Neural crest cell (in vitro differentiated cells): ENCODE measurements at regions not wholly inside any gene's neighbourhood (a gene's known extent, or its start where the extent isn't known, plus 50 kb on each side); places are given as distances from the start of the nearest gene placed in this dataset.

Source experiments
- DNase-seq: peaks from one replicate; pipeline ENCODE4 v3.0.0; 2021; ENCODE audit warnings: low read depth, mixed read lengths, low spot score
- H3K27ac Mint-ChIP-seq: one replicate; pipeline ENCODE4 v1.8.0; 2021; ENCODE audit warnings: mild to moderate bottlenecking, mixed read lengths; ENCODE audit not compliant: unreplicated experiment
- H3K27me3 Mint-ChIP-seq: 2 replicates; pipeline ENCODE4 v1.8.0; 2021; ENCODE audit warnings: low read depth, mild to moderate bottlenecking, mixed read lengths
- H3K36me3 Mint-ChIP-seq: 2 replicates; pipeline ENCODE4 v1.8.0; 2021; ENCODE audit warnings: low read depth, mild to moderate bottlenecking, mixed read lengths
- H3K4me1 Mint-ChIP-seq: 2 replicates; pipeline ENCODE4 v1.8.0; 2021; ENCODE audit warnings: mixed read lengths
- H3K4me3 Mint-ChIP-seq: one replicate; pipeline ENCODE4 v1.8.0; 2021; ENCODE audit warnings: mild to moderate bottlenecking, mixed read lengths
- H3K9me3 Mint-ChIP-seq: 2 replicates; pipeline ENCODE4 v1.8.0; 2021; ENCODE audit warnings: mixed read lengths
- TF ChIP-seq, protein P1 (sequence below): fragments of 200-600 bp; sonication (generic); conservative IDR thresholded peaks from 2 replicates; pipeline ENCODE4 v1.5.0; 2021; ENCODE audit warnings: antibody characterized with exemption, mild to moderate bottlenecking

- H3K4me3 Mint-ChIP-seq: peak overlapping the region; percentile 70
- H3K9me3 Mint-ChIP-seq: no peaks in the 10 kb centered on the region
- H3K27me3 Mint-ChIP-seq: peaks cover 72% of the 10 kb centered on the region
- DNase-seq: no peak
- peaks cover 80% of the 10 kb centered on the region for H3K4me1 Mint-ChIP-seq
- peak overlapping the region; percentile 93 for H3K27ac Mint-ChIP-seq
- no peaks in the 10 kb centered on the region for H3K36me3 Mint-ChIP-seq
- TF ChIP-seq, protein P1, sequence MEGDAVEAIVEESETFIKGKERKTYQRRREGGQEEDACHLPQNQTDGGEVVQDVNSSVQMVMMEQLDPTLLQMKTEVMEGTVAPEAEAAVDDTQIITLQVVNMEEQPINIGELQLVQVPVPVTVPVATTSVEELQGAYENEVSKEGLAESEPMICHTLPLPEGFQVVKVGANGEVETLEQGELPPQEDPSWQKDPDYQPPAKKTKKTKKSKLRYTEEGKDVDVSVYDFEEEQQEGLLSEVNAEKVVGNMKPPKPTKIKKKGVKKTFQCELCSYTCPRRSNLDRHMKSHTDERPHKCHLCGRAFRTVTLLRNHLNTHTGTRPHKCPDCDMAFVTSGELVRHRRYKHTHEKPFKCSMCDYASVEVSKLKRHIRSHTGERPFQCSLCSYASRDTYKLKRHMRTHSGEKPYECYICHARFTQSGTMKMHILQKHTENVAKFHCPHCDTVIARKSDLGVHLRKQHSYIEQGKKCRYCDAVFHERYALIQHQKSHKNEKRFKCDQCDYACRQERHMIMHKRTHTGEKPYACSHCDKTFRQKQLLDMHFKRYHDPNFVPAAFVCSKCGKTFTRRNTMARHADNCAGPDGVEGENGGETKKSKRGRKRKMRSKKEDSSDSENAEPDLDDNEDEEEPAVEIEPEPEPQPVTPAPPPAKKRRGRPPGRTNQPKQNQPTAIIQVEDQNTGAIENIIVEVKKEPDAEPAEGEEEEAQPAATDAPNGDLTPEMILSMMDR: no peak
Measured at GRCh38 chr1:47578721-47579419, 141.0 kb downstream of the FOXD2 start.

- H3K9me3 Mint-ChIP-seq: no peaks in the 10 kb centered on the region
- H3K27ac Mint-ChIP-seq: peak overlapping the region; percentile 53
- DNase-seq: no peak
- peak overlapping the region; percentile 42 for H3K4me3 Mint-ChIP-seq
- H3K4me1 Mint-ChIP-seq: peaks cover 82% of the 10 kb centered on the region
- H3K36me3 Mint-ChIP-seq: no peaks in the 10 kb centered on the region
- peaks cover 76% of the 10 kb centered on the region for H3K27me3 Mint-ChIP-seq
- TF ChIP-seq, protein P1: no peak
Measured at GRCh38 chr1:47579809-47580208, 142.0 kb downstream of the FOXD2 start.

DNA sequence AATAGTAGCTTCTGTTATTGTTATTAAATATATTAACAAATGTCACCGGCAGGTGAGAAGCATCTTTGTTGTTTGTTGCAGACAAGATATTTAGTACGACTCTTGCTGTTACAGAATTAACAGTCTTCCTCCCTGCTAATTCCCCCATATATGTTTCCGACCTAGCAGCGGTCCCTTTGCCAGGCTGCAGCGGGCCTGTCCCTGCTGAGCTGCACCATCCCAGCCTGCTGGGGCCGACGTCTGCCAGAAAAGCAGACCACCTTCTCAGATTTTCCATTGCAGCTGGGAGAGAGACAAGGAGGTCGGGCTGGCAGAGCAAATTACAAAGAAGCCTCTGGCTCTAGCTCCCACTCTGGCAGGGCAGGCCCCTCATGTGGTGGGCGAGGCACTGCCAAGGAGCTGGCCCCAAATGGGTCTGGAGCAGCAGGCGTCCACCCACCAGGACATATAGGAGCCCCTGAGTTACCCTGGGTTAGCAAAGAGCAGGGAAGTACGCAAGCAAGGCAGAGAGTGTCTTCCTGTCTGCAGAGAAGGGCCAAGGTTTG lies 142.7 kb downstream of the FOXD2 start:
- Mint-ChIP-seq H3K36me3 (no peaks in the 10 kb centered on the region), H3K9me3 (no peaks in the 10 kb centered on the region), H3K27ac (peak overlapping the region; percentile 83), H3K4me3 (no peak overlapping the region), H3K4me1 (peaks cover 85% of the 10 kb centered on the region), H3K27me3 (peaks cover 77% of the 10 kb centered on the region)
- no peak for DNase-seq
- TF ChIP-seq, protein P1: no peak

DNA sequence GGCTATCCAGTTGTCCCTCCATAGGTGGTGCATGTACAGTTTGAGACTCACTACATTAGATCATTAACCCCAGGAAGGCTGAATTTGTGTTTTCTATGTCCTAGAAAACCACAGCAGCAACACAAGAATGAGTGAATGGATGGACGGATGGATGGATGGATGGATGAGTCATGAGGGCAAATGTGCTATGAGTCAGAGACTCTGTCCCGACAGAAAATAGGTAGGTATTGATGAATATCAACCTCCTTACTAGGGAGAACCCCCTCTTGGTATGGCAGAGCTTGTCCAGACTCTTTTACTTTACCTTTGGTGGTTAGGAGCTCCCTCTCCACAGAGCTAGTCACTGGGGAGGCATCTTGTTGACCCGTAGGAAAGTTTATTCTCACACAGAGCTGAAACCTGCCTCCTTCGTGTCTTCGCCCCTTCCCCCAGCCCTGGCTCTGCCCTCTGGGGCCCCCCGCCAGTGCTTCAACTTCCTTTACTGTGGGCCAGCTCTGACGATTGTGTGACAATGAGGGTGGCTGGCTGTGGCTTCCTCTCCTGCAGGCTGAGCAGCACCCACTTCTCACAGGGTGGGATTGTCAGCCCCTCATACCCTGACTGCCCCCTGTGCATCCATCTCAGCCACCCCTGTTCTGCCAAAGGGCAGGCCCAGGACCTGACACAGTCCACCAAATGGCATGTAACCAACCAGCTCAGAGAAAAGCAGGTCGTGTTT lies 145.2 kb downstream of the FOXD2 start:
- no peak overlapping the region for H3K4me3 Mint-ChIP-seq
- no peaks in the 10 kb centered on the region for H3K9me3 Mint-ChIP-seq
- peak overlapping the region; percentile 97 for H3K27ac Mint-ChIP-seq
- peaks cover 63% of the 10 kb centered on the region for H3K27me3 Mint-ChIP-seq
- no peak for DNase-seq
- TF ChIP-seq, protein P1: no peak
- peaks cover 64% of the 10 kb centered on the region for H3K4me1 Mint-ChIP-seq
- no peaks in the 10 kb centered on the region for H3K36me3 Mint-ChIP-seq

DNA sequence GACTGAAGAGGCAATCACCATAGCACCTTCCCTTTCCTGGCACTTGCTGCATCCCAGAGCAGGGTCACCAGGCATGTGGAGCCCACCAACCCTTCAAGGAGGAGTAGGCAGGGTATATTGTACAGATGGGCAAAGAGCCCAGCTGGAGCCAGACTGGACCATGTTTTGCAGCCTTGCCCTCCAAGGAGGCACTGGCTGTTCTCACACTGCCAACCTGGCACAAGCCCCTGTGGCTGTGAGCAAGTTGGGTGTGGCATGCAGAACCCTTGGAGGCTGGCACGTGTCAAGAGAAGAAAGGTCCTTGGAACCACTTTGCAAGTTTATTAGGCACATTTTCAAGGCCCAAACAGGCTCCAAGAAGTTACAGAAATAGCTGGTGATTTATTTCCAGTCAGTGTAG lies 146.4 kb downstream of the FOXD2 start:
- no peak for DNase-seq
- H3K4me1 Mint-ChIP-seq: peaks cover 53% of the 10 kb centered on the region
- no peaks in the 10 kb centered on the region for H3K36me3 Mint-ChIP-seq
- H3K4me3 Mint-ChIP-seq: no peak overlapping the region
- TF ChIP-seq, protein P1: no peak
- peaks cover 56% of the 10 kb centered on the region for H3K27me3 Mint-ChIP-seq
- H3K9me3 Mint-ChIP-seq: no peaks in the 10 kb centered on the region
- no peak overlapping the region for H3K27ac Mint-ChIP-seq
